ENCODE measurements at regions not wholly inside any gene's neighbourhood (a gene's known extent, or its start where the extent isn't known, plus 50 kb on each side); places are given as distances from the start of the nearest gene placed in this dataset.

GRCh38 chr10:4066581-4067390 lies 281.8 kb upstream of the KLF6 start:
- Histone ChIP-seq H3K4me3 (ENCODE audit: low read depth, low read length) (no peak overlapping the region), H3K36me3 (ENCODE audit: control insufficient read depth, insufficient read depth, low read length) (no peaks in the 10 kb centered on the region), H3K27me3 (replicated peaks; ENCODE audit: control insufficient read depth, insufficient read depth, low read length) (no peaks in the 10 kb centered on the region), H3K9me3 (no peaks in the 10 kb centered on the region), H3K4me1 (no peaks in the 10 kb centered on the region)
- no peaks in the 10 kb centered on the region for H3K27me3 Mint-ChIP-seq (ENCODE audit: insufficient read depth, unreplicated experiment)
- no peaks in the 10 kb centered on the region for H3K9me3 Mint-ChIP-seq (ENCODE audit: unreplicated experiment)
- H3K36me3 Mint-ChIP-seq (ENCODE audit: insufficient read depth, unreplicated experiment): no peaks in the 10 kb centered on the region
- BruUV-seq (replicated peaks): no TSS peak
- no peak overlapping the region for H3K4me3 Mint-ChIP-seq (ENCODE audit: unreplicated experiment)
- intact Hi-C loops (cut with micrococcal nuclease; ENCODE audit: unreplicated experiment): no loop called here
- CTCF ChIA-PET: no interaction called here
- no peak overlapping the region for H3K27ac Mint-ChIP-seq (ENCODE audit: unreplicated experiment)
- no peak for TF ChIP-seq CTCF (IDR thresholded peaks at IDR 0.05; ENCODE audit: insufficient read depth in 1 of 2, low read depth in 1 of 2, low read length in 1 of 2, severe bottlenecking in 1 of 2, unreplicated experiment in 1 of 2)
- POLR2A ChIA-PET: no interaction called here
- no peak for DNase-seq
- peaks cover 8% of the 10 kb centered on the region for H3K4me1 Mint-ChIP-seq (ENCODE audit: low read depth, unreplicated experiment)

GRCh38 chr10:4064489-4064888 lies 279.5 kb upstream of the KLF6 start:
- Mint-ChIP-seq H3K4me3 (ENCODE audit: unreplicated experiment) (no peak overlapping the region), H3K36me3 (ENCODE audit: insufficient read depth, unreplicated experiment) (no peaks in the 10 kb centered on the region), H3K9me3 (ENCODE audit: unreplicated experiment) (no peaks in the 10 kb centered on the region), H3K27ac (ENCODE audit: unreplicated experiment) (no peak overlapping the region), H3K4me1 (ENCODE audit: low read depth, unreplicated experiment) (peaks cover 8% of the 10 kb centered on the region), H3K27me3 (ENCODE audit: insufficient read depth, unreplicated experiment) (no peaks in the 10 kb centered on the region)
- BruUV-seq (replicated peaks): no TSS peak
- TF ChIP-seq CTCF (IDR thresholded peaks at IDR 0.05; ENCODE audit: insufficient read depth in 1 of 2, low read depth in 1 of 2, low read length in 1 of 2, severe bottlenecking in 1 of 2, unreplicated experiment in 1 of 2): no peak
- POLR2A ChIA-PET: no interaction called here
- Histone ChIP-seq H3K9me3 (no peaks in the 10 kb centered on the region), H3K27me3 (replicated peaks; ENCODE audit: control insufficient read depth, insufficient read depth, low read length) (no peaks in the 10 kb centered on the region), H3K36me3 (ENCODE audit: control insufficient read depth, insufficient read depth, low read length) (no peaks in the 10 kb centered on the region), H3K4me1 (no peaks in the 10 kb centered on the region), H3K4me3 (ENCODE audit: low read depth, low read length) (no peak overlapping the region)
- CTCF ChIA-PET: no interaction called here
- intact Hi-C loops (cut with micrococcal nuclease; ENCODE audit: unreplicated experiment): no loop called here
- DNase-seq: no peak

GRCh38 chr10:4063717-4064116 lies 278.7 kb upstream of the KLF6 start:
- POLR2A ChIA-PET: no interaction called here

More at GRCh38 chr10:4063717-4064116, 278.7 kb upstream of the KLF6 start:
- Mint-ChIP-seq H3K36me3 (ENCODE audit: insufficient read depth, unreplicated experiment) (no peaks in the 10 kb centered on the region), H3K4me3 (ENCODE audit: unreplicated experiment) (no peak overlapping the region), H3K27me3 (ENCODE audit: insufficient read depth, unreplicated experiment) (no peaks in the 10 kb centered on the region), H3K27ac (ENCODE audit: unreplicated experiment) (no peak overlapping the region), H3K9me3 (ENCODE audit: unreplicated experiment) (no peaks in the 10 kb centered on the region), H3K4me1 (ENCODE audit: low read depth, unreplicated experiment) (peaks cover 8% of the 10 kb centered on the region)
- Histone ChIP-seq H3K4me3 (ENCODE audit: low read depth, low read length) (no peak overlapping the region), H3K9me3 (no peaks in the 10 kb centered on the region), H3K27me3 (replicated peaks; ENCODE audit: control insufficient read depth, insufficient read depth, low read length) (no peaks in the 10 kb centered on the region), H3K36me3 (ENCODE audit: control insufficient read depth, insufficient read depth, low read length) (no peaks in the 10 kb centered on the region), H3K4me1 (no peaks in the 10 kb centered on the region; the same call in 1 of the 2 replicates)
- CTCF ChIA-PET: no interaction called here
- BruUV-seq (replicated peaks): no TSS peak
- no peak for TF ChIP-seq CTCF (IDR thresholded peaks at IDR 0.05; ENCODE audit: insufficient read depth in 1 of 2, low read depth in 1 of 2, low read length in 1 of 2, severe bottlenecking in 1 of 2, unreplicated experiment in 1 of 2)
- intact Hi-C loops (cut with micrococcal nuclease; ENCODE audit: unreplicated experiment): no loop called here
- no peak for DNase-seq
